ENCODE measurements at regions not wholly inside any gene's neighbourhood (a gene's known extent, or its start where the extent isn't known, plus 50 kb on each side); places are given as distances from the start of the nearest gene placed in this dataset.
A peak's percentile ranks its signal among the peaks of the same experiment; 100 is the strongest.
"Not testable (repeated sequence)": the region's sequence is repeated elsewhere in the genome, so short reads cannot be mapped to it uniquely, and the experiment has no call there.

DNA sequence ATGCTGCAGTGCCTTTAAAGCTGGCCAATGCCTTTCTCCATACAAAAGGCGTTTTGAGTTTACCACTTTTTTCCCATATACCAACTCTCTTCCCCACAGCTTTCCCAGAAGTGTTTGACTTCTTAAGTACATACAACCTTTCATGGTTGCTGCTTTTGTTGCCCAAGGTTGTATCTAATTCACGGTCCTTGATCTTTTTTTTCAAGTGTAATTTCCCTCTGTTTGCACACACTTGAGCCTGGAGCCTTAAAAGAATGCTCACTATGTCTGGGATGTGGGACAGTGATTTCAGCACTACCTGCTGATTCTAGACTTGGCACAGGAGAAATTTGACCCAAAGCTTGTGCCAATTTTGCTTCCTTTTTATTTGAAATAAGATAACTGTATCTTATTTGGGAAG, 324.7 kb downstream of the ANAPC1 start:
- not testable (repeated sequence) for H3K9me3 ChIP-seq (ENCODE audit: control insufficient read depth, insufficient read depth, low read depth, low read length); H4K20me1 ChIP-seq (ENCODE audit: control insufficient read depth, extremely low read depth, insufficient read depth, low read length); H3K27me3 ChIP-seq (ENCODE audit: control insufficient read depth, insufficient read depth, low read length); H3K27ac ChIP-seq (ENCODE audit: insufficient read depth, low read length); H3K36me3 ChIP-seq (ENCODE audit: control insufficient read depth, insufficient read depth, low read length); H2AFZ ChIP-seq (ENCODE audit: low read length); DNase-seq (ENCODE audit: low read depth in 2 of 2); H3K9ac ChIP-seq (ENCODE audit: insufficient read depth, low read length); H3K4me3 ChIP-seq (replicated peaks in 1 of 4; ENCODE audit: control extremely low read depth in 1 of 4, insufficient read depth in 1 of 4, low read depth in 3 of 4, low read length in 4 of 4); H3K79me2 ChIP-seq (ENCODE audit: control insufficient read depth, insufficient read depth, low read length); H3K4me1 ChIP-seq (ENCODE audit: control insufficient read depth, extremely low read depth, insufficient read depth, low read length); H3K4me2 ChIP-seq (ENCODE audit: extremely low read depth, insufficient read depth, low read length)

DNA sequence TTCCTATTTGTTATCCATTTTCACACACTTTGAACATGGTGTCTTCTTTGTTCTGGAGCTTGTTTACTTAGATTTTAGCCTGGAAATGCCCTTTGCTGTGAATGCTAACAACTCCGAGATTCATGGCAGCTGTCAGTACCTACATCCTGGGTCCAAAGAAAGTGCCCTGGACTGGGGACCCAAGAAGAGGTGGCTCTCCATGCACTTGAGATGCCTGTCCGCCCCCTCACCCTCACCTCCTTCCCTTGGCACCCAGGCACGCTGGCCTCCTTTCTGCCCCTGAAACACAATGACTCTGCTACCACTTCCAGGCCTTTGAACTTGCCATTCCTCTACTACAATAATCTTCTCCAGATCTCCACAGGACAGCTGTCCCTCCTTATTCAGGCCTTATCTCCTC, 324.2 kb downstream of the ANAPC1 start:
- H3K27ac ChIP-seq (ENCODE audit: insufficient read depth, low read length); H4K20me1 ChIP-seq (ENCODE audit: control insufficient read depth, extremely low read depth, insufficient read depth, low read length); H3K4me3 ChIP-seq (replicated peaks in 1 of 4; ENCODE audit: control extremely low read depth in 1 of 4, insufficient read depth in 1 of 4, low read depth in 3 of 4, low read length in 4 of 4); H3K27me3 ChIP-seq (ENCODE audit: control insufficient read depth, insufficient read depth, low read length); DNase-seq (ENCODE audit: low read depth in 2 of 2); H2AFZ ChIP-seq (ENCODE audit: low read length); H3K79me2 ChIP-seq (ENCODE audit: control insufficient read depth, insufficient read depth, low read length); H3K4me1 ChIP-seq (ENCODE audit: control insufficient read depth, extremely low read depth, insufficient read depth, low read length); H3K9me3 ChIP-seq (ENCODE audit: control insufficient read depth, insufficient read depth, low read depth, low read length); H3K9ac ChIP-seq (ENCODE audit: insufficient read depth, low read length); H3K4me2 ChIP-seq (ENCODE audit: extremely low read depth, insufficient read depth, low read length); H3K36me3 ChIP-seq (ENCODE audit: control insufficient read depth, insufficient read depth, low read length): not testable (repeated sequence)

DNA sequence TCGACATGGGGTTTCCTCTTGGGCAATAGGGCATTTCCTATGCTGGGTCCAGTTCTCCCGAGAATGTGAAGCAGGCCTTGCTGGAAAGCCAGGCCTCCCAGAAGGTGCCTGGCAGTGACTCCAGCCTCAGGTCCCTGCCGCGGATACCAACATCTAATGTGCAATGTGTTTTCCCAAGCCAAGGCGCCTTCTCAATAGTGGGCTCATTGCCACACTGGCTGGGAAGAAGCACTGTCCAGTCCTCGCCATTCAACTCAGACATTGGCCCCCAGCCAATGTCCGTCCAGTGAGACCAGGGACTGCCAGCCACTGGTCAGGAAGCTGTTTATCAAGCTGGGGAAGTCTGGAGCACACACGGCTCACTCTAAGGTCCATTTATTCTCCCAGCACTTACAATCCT, 317.9 kb downstream of the ANAPC1 start:
- H3K9ac ChIP-seq (ENCODE audit: insufficient read depth, low read length); H3K27ac ChIP-seq (ENCODE audit: insufficient read depth, low read length); H2AFZ ChIP-seq (ENCODE audit: low read length); H3K4me3 ChIP-seq (replicated peaks in 1 of 4; ENCODE audit: control extremely low read depth in 1 of 4, insufficient read depth in 1 of 4, low read depth in 3 of 4, low read length in 4 of 4); H3K9me3 ChIP-seq (ENCODE audit: control insufficient read depth, insufficient read depth, low read depth, low read length); H3K36me3 ChIP-seq (ENCODE audit: control insufficient read depth, insufficient read depth, low read length); H3K27me3 ChIP-seq (ENCODE audit: control insufficient read depth, insufficient read depth, low read length); H4K20me1 ChIP-seq (ENCODE audit: control insufficient read depth, extremely low read depth, insufficient read depth, low read length); H3K79me2 ChIP-seq (ENCODE audit: control insufficient read depth, insufficient read depth, low read length); H3K4me2 ChIP-seq (ENCODE audit: extremely low read depth, insufficient read depth, low read length); H3K4me1 ChIP-seq (ENCODE audit: control insufficient read depth, extremely low read depth, insufficient read depth, low read length): not testable (repeated sequence)
- DNase-seq (ENCODE audit: low read depth in 2 of 2) = peak; percentile 3 to 39

DNA sequence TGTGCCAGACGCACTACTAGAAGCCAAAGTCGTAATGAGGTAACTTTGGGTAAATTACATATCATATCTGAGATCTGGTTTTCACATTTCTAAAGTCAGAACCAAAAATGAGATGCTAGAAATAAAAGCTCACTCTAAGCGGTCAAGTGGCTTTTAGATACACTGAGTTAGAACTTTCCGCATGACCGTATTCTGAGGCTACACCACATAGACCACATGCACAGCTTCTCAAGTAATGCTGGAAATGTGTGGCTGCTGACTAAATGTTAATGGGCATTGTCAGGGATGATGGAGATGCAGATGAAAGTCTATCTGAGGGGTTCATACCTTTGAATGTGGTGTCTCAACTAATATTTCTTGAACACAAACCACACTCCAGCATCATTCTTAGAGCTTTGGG, 316.8 kb downstream of the ANAPC1 start:
- H3K79me2 ChIP-seq (ENCODE audit: control insufficient read depth, insufficient read depth, low read length); H2AFZ ChIP-seq (ENCODE audit: low read length); H3K27ac ChIP-seq (ENCODE audit: insufficient read depth, low read length); H3K27me3 ChIP-seq (ENCODE audit: control insufficient read depth, insufficient read depth, low read length); H3K9me3 ChIP-seq (ENCODE audit: control insufficient read depth, insufficient read depth, low read depth, low read length); H3K36me3 ChIP-seq (ENCODE audit: control insufficient read depth, insufficient read depth, low read length); H3K4me1 ChIP-seq (ENCODE audit: control insufficient read depth, extremely low read depth, insufficient read depth, low read length); H3K9ac ChIP-seq (ENCODE audit: insufficient read depth, low read length); H4K20me1 ChIP-seq (ENCODE audit: control insufficient read depth, extremely low read depth, insufficient read depth, low read length); H3K4me3 ChIP-seq (replicated peaks in 1 of 4; ENCODE audit: control extremely low read depth in 1 of 4, insufficient read depth in 1 of 4, low read depth in 3 of 4, low read length in 4 of 4); H3K4me2 ChIP-seq (ENCODE audit: extremely low read depth, insufficient read depth, low read length): not testable (repeated sequence)
- DNase-seq (ENCODE audit: low read depth in 2 of 2) = peak in 1 of 2 donors; percentile 7

DNA sequence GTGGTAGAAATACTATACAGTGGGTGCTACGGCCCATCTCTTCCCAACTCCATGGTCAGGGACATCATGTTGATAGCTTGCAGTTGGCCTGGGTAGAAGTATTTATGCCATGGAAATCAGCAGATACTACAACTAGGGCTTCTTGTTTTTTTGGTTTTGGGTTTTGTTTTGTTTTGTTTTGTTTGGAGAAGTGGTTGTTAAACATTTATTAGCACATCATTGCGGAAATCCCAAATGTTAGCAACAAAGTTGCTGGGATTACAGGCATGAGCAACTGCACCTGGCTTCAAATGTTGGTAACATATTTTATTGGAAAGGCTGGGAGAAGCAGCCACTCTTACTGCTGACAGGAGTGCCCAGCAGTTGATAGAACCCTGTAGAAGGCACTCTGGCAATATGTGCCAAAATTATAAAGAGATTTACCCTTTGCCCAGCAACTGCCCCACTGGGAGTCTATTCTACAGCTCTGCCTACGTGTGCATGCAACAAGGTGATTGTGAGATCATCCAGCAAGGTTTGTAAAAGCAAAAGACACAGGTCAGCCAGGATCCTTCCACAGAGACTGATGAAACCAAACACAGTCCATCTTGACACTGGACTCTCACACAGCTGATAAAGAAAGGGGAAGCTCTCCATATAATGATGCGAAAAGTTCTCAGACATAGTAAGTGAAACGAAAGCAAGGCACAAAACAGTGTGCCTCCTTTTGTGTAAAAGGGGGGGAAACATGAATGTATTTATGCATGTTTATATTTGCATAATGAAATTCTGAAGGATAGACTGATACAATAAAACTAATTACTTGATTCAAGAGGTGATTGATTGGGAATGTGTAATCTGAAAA, 314.4 kb downstream of the ANAPC1 start:
- not testable (repeated sequence) for DNase-seq (ENCODE audit: low read depth in 2 of 2); H3K27me3 ChIP-seq (ENCODE audit: control insufficient read depth, insufficient read depth, low read length); H3K27ac ChIP-seq (ENCODE audit: insufficient read depth, low read length); H3K9me3 ChIP-seq (ENCODE audit: control insufficient read depth, insufficient read depth, low read depth, low read length); H3K9ac ChIP-seq (ENCODE audit: insufficient read depth, low read length); H3K79me2 ChIP-seq (ENCODE audit: control insufficient read depth, insufficient read depth, low read length); H3K36me3 ChIP-seq (ENCODE audit: control insufficient read depth, insufficient read depth, low read length); H3K4me2 ChIP-seq (ENCODE audit: extremely low read depth, insufficient read depth, low read length); H3K4me3 ChIP-seq (replicated peaks in 1 of 4; ENCODE audit: control extremely low read depth in 1 of 4, insufficient read depth in 1 of 4, low read depth in 3 of 4, low read length in 4 of 4); H2AFZ ChIP-seq (ENCODE audit: low read length); H3K4me1 ChIP-seq (ENCODE audit: control insufficient read depth, extremely low read depth, insufficient read depth, low read length); H4K20me1 ChIP-seq (ENCODE audit: control insufficient read depth, extremely low read depth, insufficient read depth, low read length)

DNA sequence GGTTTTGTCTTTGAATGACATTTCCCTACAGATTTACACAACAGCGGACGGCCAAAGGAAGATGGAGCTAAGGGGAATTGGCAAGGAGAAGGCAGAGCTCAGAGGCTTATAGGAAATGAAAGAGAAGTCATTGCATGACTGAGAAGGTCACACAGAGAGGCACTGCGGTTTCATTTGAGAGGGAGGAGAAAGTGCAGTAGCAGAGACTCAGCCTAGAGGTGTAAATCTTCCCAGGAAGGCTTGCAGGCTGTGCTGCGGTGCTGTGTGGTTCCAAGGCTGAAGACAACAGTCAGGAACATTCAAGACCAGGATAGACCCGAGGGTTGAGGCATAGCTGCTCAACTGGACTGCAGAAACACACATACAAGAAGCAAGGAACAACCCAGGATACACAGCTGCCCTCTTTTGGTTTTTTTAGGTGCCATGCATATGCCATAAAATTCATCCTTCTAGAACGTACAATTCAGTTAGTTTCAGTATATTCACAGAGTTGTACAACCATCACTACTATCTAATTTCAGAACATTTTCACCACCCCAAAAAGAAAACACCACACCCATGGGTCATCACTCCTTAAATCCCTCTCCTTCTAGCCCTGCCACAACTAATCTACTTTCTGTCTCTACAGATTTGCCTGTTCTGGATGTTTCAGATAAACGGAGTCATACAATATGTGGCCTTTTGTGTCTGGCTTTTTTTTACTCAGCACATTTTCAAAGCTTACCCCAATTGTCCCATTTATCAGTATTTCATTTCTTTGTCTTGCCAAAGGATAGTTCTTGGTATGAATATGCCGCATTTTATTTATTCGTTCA, 313.5 kb downstream of the ANAPC1 start:
- not testable (repeated sequence) for H3K4me2 ChIP-seq (ENCODE audit: extremely low read depth, insufficient read depth, low read length); H3K27me3 ChIP-seq (ENCODE audit: control insufficient read depth, insufficient read depth, low read length); H3K4me1 ChIP-seq (ENCODE audit: control insufficient read depth, extremely low read depth, insufficient read depth, low read length); H3K9ac ChIP-seq (ENCODE audit: insufficient read depth, low read length); H4K20me1 ChIP-seq (ENCODE audit: control insufficient read depth, extremely low read depth, insufficient read depth, low read length); H3K27ac ChIP-seq (ENCODE audit: insufficient read depth, low read length); H3K9me3 ChIP-seq (ENCODE audit: control insufficient read depth, insufficient read depth, low read depth, low read length); H3K36me3 ChIP-seq (ENCODE audit: control insufficient read depth, insufficient read depth, low read length); H3K79me2 ChIP-seq (ENCODE audit: control insufficient read depth, insufficient read depth, low read length); H2AFZ ChIP-seq (ENCODE audit: low read length); H3K4me3 ChIP-seq (replicated peaks in 1 of 4; ENCODE audit: control extremely low read depth in 1 of 4, insufficient read depth in 1 of 4, low read depth in 3 of 4, low read length in 4 of 4)
- DNase-seq (ENCODE audit: low read depth in 2 of 2) = peak in 1 of 2 donors; percentile 3
